SK-N-SH (cell line): ENCODE measurements at regions not wholly inside any gene's neighbourhood (a gene's known extent, or its start where the extent isn't known, plus 50 kb on each side); places are given as distances from the start of the nearest gene placed in this dataset.

Source experiments
- CTCF ChIA-PET: fragments of 300-600, 350-600 bp; formaldehyde crosslinking; extraction: SDS; loops from one replicate; lab custom pipeline; 2021; lab: Yijun Ruan, JAX
- POLR2A ChIA-PET: fragments of 350-600 bp; sonication (Branson Sonifier 250); formaldehyde crosslinking; extraction: SDS; loops from one replicate; lab custom pipeline; 2020; ENCODE audit warnings: antibody characterized with exemption, inconsistent platforms; lab: Yijun Ruan, JAX
- DNase-seq: peaks from one replicate; pipeline ENCODE4 v3.0.0; 2012
- H2AFZ ChIP-seq: fragments of 200-600 bp; sonication (generic); 2 replicates; pipeline ENCODE4 v1.8.1; 2016; ENCODE audit warnings: antibody characterized with exemption, mild to moderate bottlenecking, low read depth
- H3F3A ChIP-seq: fragments of 200-600 bp; sonication (generic); replicated peaks from 2 replicates; pipeline ENCODE3; 2016; ENCODE audit warnings: antibody characterized with exemption, mild to moderate bottlenecking; ENCODE audit not compliant: insufficient read depth
- H3K27ac ChIP-seq, 2 experiments: fragments of 200-500 bp in 1 of 2; fragments of 200-600 bp in 1 of 2; sonication (Bioruptor generic) in 1 of 2; sonication (generic), shearing (Covaris generic) in 1 of 2; 2 replicates each; pipeline versions ENCODE4 v1.5.1 to v1.6.1; 2014 to 2016; ENCODE audit warnings: low read depth in 2 of 2, inconsistent platforms in 1 of 2, low read length in 1 of 2, mild to moderate bottlenecking in 1 of 2, mixed read lengths in 1 of 2
- H3K27me3 ChIP-seq: fragments of 200-600 bp; sonication (generic), shearing (Covaris generic); 2 replicates; pipeline ENCODE4 v1.6.1; 2016; ENCODE audit warnings: mixed run types; ENCODE audit not compliant: insufficient read depth
- H3K36me3 ChIP-seq, 2 experiments: fragments of 200-500 bp in 1 of 2; fragments of 200-600 bp in 1 of 2; sonication (Bioruptor generic) in 1 of 2; sonication (generic) in 1 of 2; replicated peaks in 1 of 2; 2 replicates each; pipeline versions ENCODE3 to v1.5.1; 2014 to 2016; ENCODE audit warnings: low read length in 1 of 2, mild to moderate bottlenecking in 1 of 2; ENCODE audit not compliant: insufficient read depth in 2 of 2, control insufficient read depth in 1 of 2
- H3K4me1 ChIP-seq, 2 experiments: fragments of 200-500 bp in 1 of 2; fragments of 200-600 bp in 1 of 2; sonication (Bioruptor generic) in 1 of 2; sonication (generic), shearing (Covaris generic) in 1 of 2; 2 replicates each; pipeline versions ENCODE4 v1.5.1 to v1.6.1; 2014 to 2016; ENCODE audit warnings: low read depth in 1 of 2, low read length in 1 of 2, mixed run types in 1 of 2; ENCODE audit not compliant: insufficient read depth in 2 of 2, control insufficient read depth in 1 of 2
- H3K4me2 ChIP-seq: fragments of 200-600 bp; sonication (generic), shearing (Covaris generic); 2 replicates; pipeline ENCODE4 v1.6.1; 2017; ENCODE audit warnings: mixed run types
- H3K4me3 ChIP-seq, 2 experiments: fragments of 200-500 bp in 1 of 2; fragments of 200-600 bp in 1 of 2; sonication (Bioruptor generic) in 1 of 2; sonication (generic), shearing (Covaris generic) in 1 of 2; 2 replicates each; pipeline versions ENCODE4 v1.5.1 to v1.8.1; 2014 to 2016; ENCODE audit warnings: low read depth in 2 of 2, inconsistent platforms in 1 of 2, low read length in 1 of 2, mild to moderate bottlenecking in 1 of 2, mixed read lengths in 1 of 2, moderate library complexity in 1 of 2
- H3K79me2 ChIP-seq: fragments of 200-600 bp; sonication (generic); 2 replicates; pipeline ENCODE4 v1.8.1; 2017; ENCODE audit warnings: mild to moderate bottlenecking; ENCODE audit not compliant: insufficient read depth
- H3K9ac ChIP-seq: fragments of 200-600 bp; sonication (generic); 2 replicates; pipeline ENCODE4 v1.6.1; 2017; ENCODE audit warnings: mixed run types
- H3K9me2 ChIP-seq: fragments of 200-600 bp; sonication (generic); 2 replicates; pipeline ENCODE4 v1.6.1; 2017; ENCODE audit warnings: mixed run types
- H3K9me3 ChIP-seq: fragments of 200-600 bp; sonication (generic); 2 replicates; pipeline ENCODE4 v1.6.1; 2017; ENCODE audit warnings: mixed run types, mild to moderate bottlenecking, moderate library complexity
- H4K20me1 ChIP-seq: fragments of 200-600 bp; sonication (generic); 2 replicates; pipeline ENCODE4 v1.6.1; 2017; ENCODE audit warnings: mild to moderate bottlenecking, mixed run types; ENCODE audit not compliant: insufficient read depth
- CHD2 ChIP-seq: fragments of 150-350 bp; IDR thresholded peaks from 2 replicates; pipeline ENCODE4 v1.6.1; 2018; ENCODE audit warnings: low read length; ENCODE audit not compliant: partially characterized antibody
- ELF1 ChIP-seq: IDR thresholded peaks from 2 replicates; pipeline ENCODE4 v1.4.0; 2012
- EP300 ChIP-seq, 2 experiments: IDR thresholded peaks; 2 replicates each; pipeline versions ENCODE4 v1.4.0 to v1.6.1; 2012; ENCODE audit warnings: borderline replicate concordance in 1 of 2, low read depth in 1 of 2, low read length in 1 of 2
- FOSL2 ChIP-seq: IDR thresholded peaks from 2 replicates; pipeline ENCODE4 v1.4.0; 2012; ENCODE audit warnings: low read depth, mild to moderate bottlenecking, moderate library complexity, borderline replicate concordance
- FOXM1 ChIP-seq: IDR thresholded peaks from 2 replicates; pipeline ENCODE4 v1.4.0; 2012; ENCODE audit warnings: low read depth, mild to moderate bottlenecking
- GATA2 ChIP-seq: sonication (generic); formaldehyde crosslinking; IDR thresholded peaks from 2 replicates; pipeline ENCODE4 v1.5.0; 2020; ENCODE audit warnings: mild to moderate bottlenecking, missing genetic modification reagents
- JUND ChIP-seq: IDR thresholded peaks from 2 replicates; pipeline ENCODE4 v1.4.0; 2012
- MAX ChIP-seq: IDR thresholded peaks from 2 replicates; pipeline ENCODE4 v1.4.0; 2012; ENCODE audit warnings: low read depth
- MEF2A ChIP-seq: IDR thresholded peaks from 2 replicates; pipeline ENCODE4 v1.4.0; 2012; ENCODE audit warnings: low read depth, borderline replicate concordance
- MXI1 ChIP-seq: IDR thresholded peaks from 2 replicates; pipeline ENCODE4 v1.6.1; 2012; ENCODE audit warnings: mild to moderate bottlenecking, low read depth, low read length, improper control_type of control experiment
- POLR2AphosphoS5 ChIP-seq: IDR thresholded peaks from 2 replicates; pipeline ENCODE4 v1.6.1; 2012; ENCODE audit warnings: low read depth, low read length
- RAD21 ChIP-seq: IDR thresholded peaks from 2 replicates; pipeline ENCODE4 v1.6.1; 2012; ENCODE audit warnings: mild to moderate bottlenecking, low read length
- REST ChIP-seq: IDR thresholded peaks from 2 replicates; pipeline ENCODE4 v1.6.1; 2012; ENCODE audit warnings: mild to moderate bottlenecking, low read depth, low read length, moderate library complexity
- TAF1 ChIP-seq: IDR thresholded peaks from 2 replicates; pipeline ENCODE4 v1.6.1; 2012; ENCODE audit warnings: low read depth, mild to moderate bottlenecking, low read length, moderate library complexity, borderline replicate concordance
- YY1 ChIP-seq: IDR thresholded peaks from 2 replicates; pipeline ENCODE4 v1.4.0; 2012; ENCODE audit warnings: low read depth, mild to moderate bottlenecking
- WGBS: methylation state at CpG from one replicate; pipeline ENCODE4 v1.1.6; 2017; ENCODE audit warnings: low lambda C conversion rate; 5-methylcytosine and 5-hydroxymethylcytosine counted together
- TF ChIP-seq, protein P1 (sequence below): fragments of 150-350 bp; IDR thresholded peaks from 2 replicates; pipeline ENCODE4 v1.6.1; 2017; ENCODE audit warnings: antibody characterized with exemption, low read length, low read depth, borderline replicate concordance

DNA sequence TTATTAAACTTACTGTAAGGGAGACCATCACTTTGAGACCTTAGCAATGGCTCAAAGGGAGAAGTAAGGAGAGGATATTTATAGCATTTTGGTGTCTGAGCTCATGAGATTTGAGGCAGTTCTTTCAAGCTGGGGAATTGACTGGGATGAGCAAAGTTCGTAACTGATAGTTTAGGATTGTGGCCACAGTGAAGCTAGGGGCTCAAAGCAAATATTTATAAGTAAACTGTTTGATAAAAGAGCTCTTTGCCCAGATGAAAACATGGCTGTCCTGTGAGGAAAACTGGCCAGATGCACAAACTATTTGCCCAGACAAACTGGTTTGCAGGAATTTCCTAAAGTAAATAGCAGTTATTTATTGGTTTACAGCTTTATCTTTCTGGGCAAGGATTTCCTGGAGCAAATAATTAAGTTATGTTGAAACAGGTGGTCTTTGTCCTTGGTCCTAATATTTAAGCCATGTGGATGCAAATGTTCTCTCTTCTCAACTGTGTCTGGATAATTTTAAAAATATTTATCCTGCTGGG lies 59.7 kb upstream of the TMTC4 start:
- no peak overlapping the region for H3K4me2 ChIP-seq
- H3K9me2 ChIP-seq: no peaks in the 10 kb centered on the region
- H3K9ac ChIP-seq: no peak overlapping the region
- no peak overlapping the region for H3K4me3 ChIP-seq
- TF ChIP-seq, protein P1, sequence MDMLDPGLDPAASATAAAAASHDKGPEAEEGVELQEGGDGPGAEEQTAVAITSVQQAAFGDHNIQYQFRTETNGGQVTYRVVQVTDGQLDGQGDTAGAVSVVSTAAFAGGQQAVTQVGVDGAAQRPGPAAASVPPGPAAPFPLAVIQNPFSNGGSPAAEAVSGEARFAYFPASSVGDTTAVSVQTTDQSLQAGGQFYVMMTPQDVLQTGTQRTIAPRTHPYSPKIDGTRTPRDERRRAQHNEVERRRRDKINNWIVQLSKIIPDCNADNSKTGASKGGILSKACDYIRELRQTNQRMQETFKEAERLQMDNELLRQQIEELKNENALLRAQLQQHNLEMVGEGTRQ: no peak
- TF ChIP-seq TAF1 (no peak), MXI1 (no peak), FOXM1 (no peak), JUND (no peak), RAD21 (no peak), GATA2 (CRISPR knock-in tag) (no peak), YY1 (no peak), FOSL2 (no peak), REST (no peak)
- ChIA-PET CTCF (interaction anchor here (0.5 to 2.7 kb wide), 3 partner anchors 12 to 142 kb away, joined by 3 to 12 read pairs (median 3); no protein-coding TSS in a partner anchor), POLR2A (no interaction called here)
- H3K36me3 ChIP-seq: no peaks in the 10 kb centered on the region
- H3K9me3 ChIP-seq: no peaks in the 10 kb centered on the region
- H2AFZ ChIP-seq: no peak overlapping the region
- WGBS: 0% methylated on average over 1 of the region's 1 CpG
- H3K79me2 ChIP-seq: no peaks in the 10 kb centered on the region
- no peak for DNase-seq
- H3F3A ChIP-seq: no peaks in the 10 kb centered on the region
- H4K20me1 ChIP-seq: no peaks in the 10 kb centered on the region
- H3K4me1 ChIP-seq: no peaks in the 10 kb centered on the region
- H3K27me3 ChIP-seq: no peaks in the 10 kb centered on the region
- H3K27ac ChIP-seq: no peak overlapping the region

GRCh38 chr13:100733261-100733660 lies 58.7 kb upstream of the TMTC4 start:
- WGBS: 62% methylated on average over 3 of the region's 3 CpGs
- H3K4me2 ChIP-seq: no peak overlapping the region
- no peaks in the 10 kb centered on the region for H3K79me2 ChIP-seq
- H4K20me1 ChIP-seq: no peaks in the 10 kb centered on the region
- H3K9ac ChIP-seq: no peak overlapping the region
- no peak overlapping the region for H2AFZ ChIP-seq
- no peak overlapping the region for H3K4me3 ChIP-seq
- TF ChIP-seq CHD2 (no peak), MEF2A (no peak), MAX (no peak), FOXM1 (no peak), ELF1 (no peak), POLR2AphosphoS5 (no peak), MXI1 (no peak), EP300 (IDR thresholded peaks at IDR 0.05; ENCODE audit: borderline replicate concordance in 1 of 2, low read depth in 1 of 2, low read length in 1 of 2) (no peak)
- ChIA-PET POLR2A (no interaction called here), CTCF (interaction anchor here (0.7 to 2.7 kb wide), 2 partner anchors 11 to 18 kb away, joined by 3 to 12 read pairs; no protein-coding TSS in a partner anchor)
- H3F3A ChIP-seq: no peaks in the 10 kb centered on the region
- no peaks in the 10 kb centered on the region for H3K36me3 ChIP-seq
- DNase-seq: no peak
- H3K27ac ChIP-seq: no peak overlapping the region
- H3K9me3 ChIP-seq: no peaks in the 10 kb centered on the region
- no peaks in the 10 kb centered on the region for H3K4me1 ChIP-seq
- H3K27me3 ChIP-seq: no peaks in the 10 kb centered on the region
- H3K9me2 ChIP-seq: no peaks in the 10 kb centered on the region
